ENCODE measurements at regions not wholly inside any gene's neighbourhood (a gene's known extent, or its start where the extent isn't known, plus 50 kb on each side); places are given as distances from the start of the nearest gene placed in this dataset.

- TF ChIP-seq CTCF (IDR thresholded peaks at IDR 0.05) (no peak), EP300 (IDR thresholded peaks at IDR 0.05) (no peak), POLR2A (IDR thresholded peaks at IDR 0.05) (no peak)
Measured at GRCh38 chr2:219954331-219954730, 326.9 kb downstream of the SLC4A3 start.
